ENCODE measurements at regions not wholly inside any gene's neighbourhood (a gene's known extent, or its start where the extent isn't known, plus 50 kb on each side); places are given as distances from the start of the nearest gene placed in this dataset.

DNA sequence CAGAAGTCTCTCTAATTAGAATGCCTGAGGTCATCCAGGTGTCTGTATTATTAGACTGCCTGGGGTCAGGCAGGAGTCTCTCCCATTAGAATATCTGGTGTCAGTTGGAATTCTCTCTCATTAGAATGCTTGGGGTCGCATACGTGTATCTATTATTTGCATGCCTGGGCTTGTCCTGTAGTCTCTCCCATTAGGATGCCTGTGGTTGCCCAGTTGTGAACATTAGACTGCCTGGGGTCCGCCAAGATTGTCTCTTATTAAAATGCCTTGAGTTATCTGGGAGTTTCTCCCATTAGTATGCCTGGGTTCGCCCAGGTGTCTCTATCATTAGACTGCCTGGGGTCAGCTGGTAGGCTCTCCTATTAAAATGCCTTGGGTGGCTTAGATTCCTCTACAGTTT, 1494.7 kb downstream of the UQCRFS1 start:
- ChIA-PET POLR2A (no interaction called here), CTCF (no interaction called here)
- no peak overlapping the region for H3K27ac ChIP-seq (ENCODE audit: extremely low read depth, low read depth, low read length)
- H3K9me3 ChIP-seq (ENCODE audit: control insufficient read depth, insufficient read depth, low read depth, low read length), result peaks cover 12% of the 10 kb centered on the region
- H3K4me3 ChIP-seq (ENCODE audit: low read depth, low read length), result no peak overlapping the region
- no peaks in the 10 kb centered on the region for H3K4me1 ChIP-seq (ENCODE audit: control insufficient read depth, insufficient read depth, low read length)
- TF ChIP-seq HOXC10 (CRISPR knock-in tag; IDR thresholded peaks at IDR 0.05), result no peak
- TF ChIP-seq, protein P1, sequence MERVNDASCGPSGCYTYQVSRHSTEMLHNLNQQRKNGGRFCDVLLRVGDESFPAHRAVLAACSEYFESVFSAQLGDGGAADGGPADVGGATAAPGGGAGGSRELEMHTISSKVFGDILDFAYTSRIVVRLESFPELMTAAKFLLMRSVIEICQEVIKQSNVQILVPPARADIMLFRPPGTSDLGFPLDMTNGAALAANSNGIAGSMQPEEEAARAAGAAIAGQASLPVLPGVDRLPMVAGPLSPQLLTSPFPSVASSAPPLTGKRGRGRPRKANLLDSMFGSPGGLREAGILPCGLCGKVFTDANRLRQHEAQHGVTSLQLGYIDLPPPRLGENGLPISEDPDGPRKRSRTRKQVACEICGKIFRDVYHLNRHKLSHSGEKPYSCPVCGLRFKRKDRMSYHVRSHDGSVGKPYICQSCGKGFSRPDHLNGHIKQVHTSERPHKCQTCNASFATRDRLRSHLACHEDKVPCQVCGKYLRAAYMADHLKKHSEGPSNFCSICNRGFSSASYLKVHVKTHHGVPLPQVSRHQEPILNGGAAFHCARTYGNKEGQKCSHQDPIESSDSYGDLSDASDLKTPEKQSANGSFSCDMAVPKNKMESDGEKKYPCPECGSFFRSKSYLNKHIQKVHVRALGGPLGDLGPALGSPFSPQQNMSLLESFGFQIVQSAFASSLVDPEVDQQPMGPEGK (tag by site-specific recombination; IDR thresholded peaks at IDR 0.05), result no peak
- no peak for TF ChIP-seq ZNF10 (tag by site-specific recombination; IDR thresholded peaks at IDR 0.05)
- no peak for TF ChIP-seq ZBTB1 (tag by site-specific recombination; IDR thresholded peaks at IDR 0.05)
- TF ChIP-seq, protein P2, sequence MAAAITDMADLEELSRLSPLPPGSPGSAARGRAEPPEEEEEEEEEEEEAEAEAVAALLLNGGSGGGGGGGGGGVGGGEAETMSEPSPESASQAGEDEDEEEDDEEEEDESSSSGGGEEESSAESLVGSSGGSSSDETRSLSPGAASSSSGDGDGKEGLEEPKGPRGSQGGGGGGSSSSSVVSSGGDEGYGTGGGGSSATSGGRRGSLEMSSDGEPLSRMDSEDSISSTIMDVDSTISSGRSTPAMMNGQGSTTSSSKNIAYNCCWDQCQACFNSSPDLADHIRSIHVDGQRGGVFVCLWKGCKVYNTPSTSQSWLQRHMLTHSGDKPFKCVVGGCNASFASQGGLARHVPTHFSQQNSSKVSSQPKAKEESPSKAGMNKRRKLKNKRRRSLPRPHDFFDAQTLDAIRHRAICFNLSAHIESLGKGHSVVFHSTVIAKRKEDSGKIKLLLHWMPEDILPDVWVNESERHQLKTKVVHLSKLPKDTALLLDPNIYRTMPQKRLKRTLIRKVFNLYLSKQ (tag by site-specific recombination; IDR thresholded peaks at IDR 0.05; ENCODE audit: borderline replicate concordance), result no peak
- TF ChIP-seq ZNF518A (tag by site-specific recombination; conservative IDR thresholded peaks at IDR 0.05; ENCODE audit: low read depth), result no peak
- no peak for TF ChIP-seq ZNF2 (tag by site-specific recombination; IDR thresholded peaks at IDR 0.05)
- no peak for TF ChIP-seq ZNF548 (tag by site-specific recombination; IDR thresholded peaks at IDR 0.05)
- no peak for TF ChIP-seq ZNF654 (tag by site-specific recombination; IDR thresholded peaks at IDR 0.05; ENCODE audit: low read depth)
- no peak for TF ChIP-seq ZNF248 (tag by site-specific recombination; IDR thresholded peaks at IDR 0.05)
- TF ChIP-seq, protein P3, sequence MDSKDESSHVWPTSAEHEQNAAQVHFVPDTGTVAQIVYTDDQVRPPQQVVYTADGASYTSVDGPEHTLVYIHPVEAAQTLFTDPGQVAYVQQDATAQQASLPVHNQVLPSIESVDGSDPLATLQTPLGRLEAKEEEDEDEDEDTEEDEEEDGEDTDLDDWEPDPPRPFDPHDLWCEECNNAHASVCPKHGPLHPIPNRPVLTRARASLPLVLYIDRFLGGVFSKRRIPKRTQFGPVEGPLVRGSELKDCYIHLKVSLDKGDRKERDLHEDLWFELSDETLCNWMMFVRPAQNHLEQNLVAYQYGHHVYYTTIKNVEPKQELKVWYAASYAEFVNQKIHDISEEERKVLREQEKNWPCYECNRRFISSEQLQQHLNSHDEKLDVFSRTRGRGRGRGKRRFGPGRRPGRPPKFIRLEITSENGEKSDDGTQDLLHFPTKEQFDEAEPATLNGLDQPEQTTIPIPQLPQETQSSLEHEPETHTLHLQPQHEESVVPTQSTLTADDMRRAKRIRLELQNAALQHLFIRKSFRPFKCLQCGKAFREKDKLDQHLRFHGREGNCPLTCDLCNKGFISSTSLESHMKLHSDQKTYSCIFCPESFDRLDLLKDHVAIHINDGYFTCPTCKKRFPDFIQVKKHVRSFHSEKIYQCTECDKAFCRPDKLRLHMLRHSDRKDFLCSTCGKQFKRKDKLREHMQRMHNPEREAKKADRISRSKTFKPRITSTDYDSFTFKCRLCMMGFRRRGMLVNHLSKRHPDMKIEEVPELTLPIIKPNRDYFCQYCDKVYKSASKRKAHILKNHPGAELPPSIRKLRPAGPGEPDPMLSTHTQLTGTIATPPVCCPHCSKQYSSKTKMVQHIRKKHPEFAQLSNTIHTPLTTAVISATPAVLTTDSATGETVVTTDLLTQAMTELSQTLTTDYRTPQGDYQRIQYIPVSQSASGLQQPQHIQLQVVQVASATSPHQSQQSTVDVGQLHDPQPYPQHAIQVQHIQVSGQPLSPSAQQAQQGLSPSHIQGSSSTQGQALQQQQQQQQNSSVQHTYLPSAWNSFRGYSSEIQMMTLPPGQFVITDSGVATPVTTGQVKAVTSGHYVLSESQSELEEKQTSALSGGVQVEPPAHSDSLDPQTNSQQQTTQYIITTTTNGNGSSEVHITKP (tag by site-specific recombination; IDR thresholded peaks at IDR 0.05), result no peak
- TF ChIP-seq ZNF670 (tag by site-specific recombination; IDR thresholded peaks at IDR 0.05; ENCODE audit: low read depth), result no peak
- TF ChIP-seq ZNF112 (tag by site-specific recombination; IDR thresholded peaks at IDR 0.05), result no peak
- TF ChIP-seq ZNF404 (tag by site-specific recombination; IDR thresholded peaks at IDR 0.05), result no peak
- no peak for TF ChIP-seq ZNF560 (tag by site-specific recombination; IDR thresholded peaks at IDR 0.05; ENCODE audit: borderline replicate concordance)
- TF ChIP-seq KLF10 (tag by site-specific recombination; IDR thresholded peaks at IDR 0.05), result no peak
- no peak for TF ChIP-seq ZNF23 (tag by site-specific recombination; IDR thresholded peaks at IDR 0.05; ENCODE audit: borderline replicate concordance)
- TF ChIP-seq ZNF394 (tag by site-specific recombination; IDR thresholded peaks at IDR 0.05; ENCODE audit: borderline replicate concordance), result no peak
- H3K36me3 ChIP-seq (ENCODE audit: control insufficient read depth in 2 of 2, insufficient read depth in 1 of 2, low read length in 2 of 2), result no peaks in the 10 kb centered on the region; a peak in 1 of 3 replicates
